Calu3 (cell line): ENCODE measurements at regions not wholly inside any gene's neighbourhood (a gene's known extent, or its start where the extent isn't known, plus 50 kb on each side); places are given as distances from the start of the nearest gene placed in this dataset.

ENCODE experiments used
- BruUV-seq: library from RNA; stranded (reverse); fragments of 400-500 nt; replicated peaks from 2 replicates; lab custom pipeline; 2021; lab: Mats Ljungman, UMichigan
- CTCF ChIA-PET: fragments of 300-600 bp; sonication (Branson Sonifier 250); formaldehyde crosslinking; loops from one replicate; lab custom pipeline; 2022; ENCODE audit warnings: antibody characterized with exemption; lab: Charles Lee
- DNase-seq: peaks from one replicate; pipeline ENCODE4 v3.0.0; 2022
- H3K27ac Mint-ChIP-seq: one replicate; pipeline ENCODE4 v1.8.0; 2022; ENCODE audit warnings: mixed read lengths; ENCODE audit not compliant: unreplicated experiment
- H3K27me3 Mint-ChIP-seq: one replicate; pipeline ENCODE4 v1.8.0; 2022; ENCODE audit warnings: mixed read lengths; ENCODE audit not compliant: unreplicated experiment
- H3K36me3 Mint-ChIP-seq: one replicate; pipeline ENCODE4 v1.8.0; 2022; ENCODE audit warnings: mild to moderate bottlenecking, moderate library complexity, mixed read lengths; ENCODE audit not compliant: insufficient read depth, unreplicated experiment
- H3K4me1 Mint-ChIP-seq: one replicate; pipeline ENCODE4 v1.8.0; 2022; ENCODE audit warnings: mild to moderate bottlenecking, low read depth, mixed read lengths; ENCODE audit not compliant: unreplicated experiment
- H3K4me3 Mint-ChIP-seq: one replicate; pipeline ENCODE4 v1.8.0; 2022; ENCODE audit warnings: mild to moderate bottlenecking, low read depth, moderate library complexity, mixed read lengths; ENCODE audit not compliant: unreplicated experiment
- H3K9me3 Mint-ChIP-seq: one replicate; pipeline ENCODE4 v1.8.0; 2022; ENCODE audit warnings: low read depth, mixed read lengths; ENCODE audit not compliant: unreplicated experiment
- CTCF ChIP-seq: fragments of 200-600 bp; IDR thresholded peaks from one replicate; pipeline ENCODE4 v1.8.0; 2022; ENCODE audit warnings: antibody characterized with exemption; ENCODE audit not compliant: unreplicated experiment
- intact Hi-C: fragments of 100-400 bp; cut with micrococcal nuclease; formaldehyde crosslinking; loops from one replicate; pipeline ENCODE4 v1.10.0; 2022; ENCODE audit not compliant: unreplicated experiment

- H3K9me3 Mint-ChIP-seq: no peaks in the 10 kb centered on the region
- CTCF ChIA-PET: no interaction called here
- TF ChIP-seq CTCF: no peak
- BruUV-seq: no TSS peak
- no peak overlapping the region for H3K4me3 Mint-ChIP-seq
- DNase-seq: no peak
- peaks cover 34% of the 10 kb centered on the region for H3K27me3 Mint-ChIP-seq
- H3K27ac Mint-ChIP-seq: no peak overlapping the region
- H3K36me3 Mint-ChIP-seq: no peaks in the 10 kb centered on the region
- no peaks in the 10 kb centered on the region for H3K4me1 Mint-ChIP-seq
- intact Hi-C loops: no loop called here
Observed at GRCh38 chr7:95718577-95719410, 53.6 kb upstream of the DYNC1I1 start.

DNA sequence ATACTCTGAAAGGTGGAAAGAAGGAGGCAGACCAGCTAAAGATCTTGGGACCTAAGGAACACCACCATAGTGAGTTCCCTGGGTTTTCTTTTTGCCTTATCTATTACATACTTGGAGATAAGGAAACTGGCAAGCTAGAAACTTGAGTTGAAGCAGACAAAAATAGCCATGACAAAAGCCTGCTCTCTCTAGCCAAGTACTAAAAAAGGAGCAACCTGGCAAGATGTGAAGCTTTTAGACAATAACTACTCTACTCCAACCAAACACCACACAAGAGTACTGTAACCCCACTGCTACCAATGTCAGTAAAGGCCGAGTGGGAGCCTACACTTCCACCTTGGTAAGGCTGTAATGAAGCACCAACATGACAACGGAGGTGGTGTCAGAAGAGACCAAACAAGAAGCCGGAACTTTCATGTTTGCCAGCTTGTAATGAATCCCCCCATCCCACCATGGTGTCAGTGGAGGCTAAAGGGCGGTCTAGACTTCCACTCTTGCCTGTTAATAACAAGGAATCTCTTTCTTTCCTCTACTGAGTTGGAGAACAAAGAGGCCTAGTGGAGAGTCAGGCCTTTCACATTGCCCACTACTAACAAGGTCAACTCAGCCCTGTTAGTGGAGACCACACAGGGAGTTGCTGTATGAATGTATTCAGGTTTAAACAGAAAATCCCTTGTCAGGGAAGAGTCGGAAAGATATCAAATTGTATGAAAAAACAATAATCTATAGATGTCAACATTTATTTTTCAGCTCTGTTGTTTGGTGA lies 55.8 kb upstream of the DYNC1I1 start:
- no peak overlapping the region for H3K4me3 Mint-ChIP-seq
- H3K9me3 Mint-ChIP-seq: no peaks in the 10 kb centered on the region
- no peak for TF ChIP-seq CTCF
- no peaks in the 10 kb centered on the region for H3K36me3 Mint-ChIP-seq
- peaks cover 25% of the 10 kb centered on the region for H3K27me3 Mint-ChIP-seq
- intact Hi-C loops: no loop called here
- CTCF ChIA-PET: no interaction called here
- no peak for DNase-seq
- no peak overlapping the region for H3K27ac Mint-ChIP-seq
- H3K4me1 Mint-ChIP-seq: no peaks in the 10 kb centered on the region
- BruUV-seq: no TSS peak

- CTCF ChIA-PET: no interaction called here
- Mint-ChIP-seq H3K4me3 (no peak overlapping the region), H3K9me3 (no peaks in the 10 kb centered on the region), H3K4me1 (no peaks in the 10 kb centered on the region), H3K36me3 (no peaks in the 10 kb centered on the region), H3K27ac (no peak overlapping the region), H3K27me3 (peaks cover 24% of the 10 kb centered on the region)
- intact Hi-C loops: no loop called here
- no peak for TF ChIP-seq CTCF
- BruUV-seq: no TSS peak
- no peak for DNase-seq
Observed at GRCh38 chr7:95715274-95715673, 57.1 kb upstream of the DYNC1I1 start.

DNA sequence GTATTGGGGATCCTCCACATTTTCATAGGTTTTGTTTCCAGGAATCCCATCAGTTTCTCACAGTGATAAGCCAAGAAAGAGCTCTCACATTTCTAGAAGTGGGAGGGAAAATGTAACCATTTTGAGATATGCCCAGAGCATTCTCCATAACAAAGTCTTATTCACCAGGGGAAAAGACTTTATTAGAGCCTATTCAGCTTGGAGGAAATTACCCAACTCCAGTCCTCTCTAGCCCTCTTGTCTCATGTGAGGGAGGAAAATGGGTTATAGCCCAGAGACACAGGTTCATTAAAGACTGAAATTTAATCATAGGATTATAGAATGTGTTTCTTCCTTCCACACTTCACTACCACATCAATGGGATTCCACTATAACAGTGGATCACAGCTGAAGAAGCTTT lies 61.6 kb upstream of the DYNC1I1 start:
- H3K27ac Mint-ChIP-seq: no peak overlapping the region
- TF ChIP-seq CTCF: no peak
- no peak overlapping the region for H3K4me3 Mint-ChIP-seq
- no peak for DNase-seq
- intact Hi-C loops: no loop called here
- no peaks in the 10 kb centered on the region for H3K4me1 Mint-ChIP-seq
- BruUV-seq: no TSS peak
- CTCF ChIA-PET: no interaction called here
- peaks cover 21% of the 10 kb centered on the region for H3K27me3 Mint-ChIP-seq
- no peaks in the 10 kb centered on the region for H3K9me3 Mint-ChIP-seq
- no peaks in the 10 kb centered on the region for H3K36me3 Mint-ChIP-seq
